H54 (cell line): ENCODE measurements at regions not wholly inside any gene's neighbourhood (a gene's known extent, or its start where the extent isn't known, plus 50 kb on each side); places are given as distances from the start of the nearest gene placed in this dataset.

Experiments used
- DNase-seq: peaks from one replicate; pipeline ENCODE4 v3.0.0; 2011; ENCODE audit warnings: low spot score, mixed read lengths; ENCODE audit not compliant: insufficient read length
- FAIRE-seq: peaks from 3 replicates; lab custom pipeline; 2011; peaks lifted over from hg19 to GRCh38; lab: Jason Lieb, UNC
- POLR2A ChIP-seq: IDR thresholded peaks from 2 replicates; pipeline ENCODE4 v1.6.1; 2011; ENCODE audit warnings: low read depth, mild to moderate bottlenecking, low read length

DNA sequence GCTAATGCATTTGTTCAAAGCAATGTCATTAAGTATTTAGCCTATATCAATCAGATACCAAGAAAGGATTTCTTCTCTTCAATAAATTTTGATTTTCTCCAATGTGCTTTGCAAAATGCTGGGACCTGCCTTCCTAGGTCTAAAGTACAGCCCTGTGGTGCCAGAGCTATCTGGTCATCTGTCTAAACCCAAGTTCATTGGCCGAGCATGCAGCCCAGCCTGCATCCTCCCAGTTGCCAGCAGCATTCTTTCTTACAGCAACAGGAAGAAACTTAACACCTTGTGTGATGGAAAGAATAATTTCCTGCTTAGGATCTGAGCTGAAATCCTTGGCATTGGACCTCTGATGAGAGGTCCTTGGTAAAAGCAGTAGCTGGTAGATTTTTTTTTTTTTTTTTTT, 310.0 kb downstream of the RBM26 start:
- DNase-seq, result no peak
- FAIRE-seq, result no peak
- no peak for TF ChIP-seq POLR2A

DNA sequence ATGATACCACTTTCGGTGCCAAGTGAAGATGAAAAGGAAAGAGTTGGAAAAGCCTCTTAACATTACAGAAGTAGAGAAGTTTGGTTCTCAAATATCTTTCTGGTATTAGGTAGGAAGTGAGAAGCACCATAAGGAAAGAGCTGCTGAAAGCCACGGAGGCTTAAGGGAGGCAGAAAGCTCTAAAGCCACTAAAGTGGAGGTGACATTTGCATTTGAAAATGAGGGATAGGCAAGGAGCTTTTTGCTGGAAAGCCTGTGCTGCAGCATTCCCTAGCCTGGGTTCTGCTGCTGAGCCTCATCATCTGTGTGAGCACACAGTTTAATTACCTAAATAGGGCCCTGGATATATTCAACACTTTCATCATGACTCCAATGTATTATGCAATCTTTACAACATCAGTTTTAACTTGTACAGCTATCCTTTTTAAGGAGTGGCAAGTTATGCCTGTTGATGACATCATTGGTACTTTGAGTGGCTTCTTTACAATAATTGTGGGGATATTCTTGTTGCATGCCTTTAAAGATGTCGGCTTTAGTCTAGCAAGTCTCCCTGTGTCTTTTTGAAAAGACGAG, 315.4 kb downstream of the RBM26 start:
- no peak for DNase-seq

DNA sequence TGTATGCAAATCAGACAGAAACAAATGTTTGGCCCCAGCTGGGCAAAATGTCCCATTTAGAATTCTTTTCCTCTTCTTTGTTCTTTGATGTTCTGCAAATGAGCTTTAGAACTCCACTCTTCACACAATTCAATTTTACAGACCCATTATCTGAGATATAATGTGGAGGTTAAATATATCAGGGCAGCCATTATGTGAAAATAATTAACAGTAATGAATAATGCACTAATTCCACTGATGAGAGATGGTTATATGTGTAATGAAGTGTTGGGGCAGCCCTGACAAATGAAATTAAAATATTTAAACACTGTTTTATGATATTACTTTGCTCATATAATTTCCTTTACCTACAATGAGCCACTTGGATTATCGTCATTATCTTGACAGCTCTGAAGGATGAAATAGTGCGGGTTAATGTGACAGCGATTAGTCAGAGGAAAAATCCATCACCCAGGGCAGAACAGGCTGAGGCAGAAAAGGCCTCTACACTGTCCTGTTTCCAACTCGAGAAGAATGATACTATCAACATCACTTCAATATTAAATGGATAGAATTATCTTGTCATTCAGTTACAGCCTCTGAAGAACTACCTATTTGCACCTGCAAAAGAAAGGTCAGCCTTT, 321.1 kb downstream of the RBM26 start:
- DNase-seq (no peak), FAIRE-seq (no peak)

More for the DNA sequence above, 315.4 kb downstream of the RBM26 start:
- no peak for FAIRE-seq
- no peak for TF ChIP-seq POLR2A

DNA sequence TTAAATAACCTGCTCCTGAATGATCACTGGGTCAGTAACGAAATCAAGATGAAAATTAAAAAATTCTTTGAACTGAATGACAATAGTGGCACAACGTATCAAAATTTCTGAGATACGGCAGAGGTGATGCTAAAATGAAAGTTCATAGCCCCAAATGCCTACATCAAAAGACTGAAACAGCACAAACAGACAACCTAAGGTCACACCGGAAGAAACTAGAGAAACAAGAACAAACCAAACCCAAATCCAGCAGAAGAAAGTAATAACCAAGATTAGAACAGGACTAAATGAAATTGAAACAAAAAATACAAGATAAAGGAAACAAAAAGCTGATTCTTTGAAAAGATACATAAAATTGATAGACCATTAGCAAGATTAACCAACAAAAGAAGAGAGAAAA, 324.1 kb downstream of the RBM26 start:
- no peak for TF ChIP-seq POLR2A
- no peak for DNase-seq
- FAIRE-seq, result no peak

More for the DNA sequence above, 321.1 kb downstream of the RBM26 start:
- TF ChIP-seq POLR2A, result no peak

- no peak for TF ChIP-seq POLR2A
- no peak for FAIRE-seq
- no peak for DNase-seq
Measured at GRCh38 chr13:79079351-79079839, 326.7 kb downstream of the RBM26 start.

DNA sequence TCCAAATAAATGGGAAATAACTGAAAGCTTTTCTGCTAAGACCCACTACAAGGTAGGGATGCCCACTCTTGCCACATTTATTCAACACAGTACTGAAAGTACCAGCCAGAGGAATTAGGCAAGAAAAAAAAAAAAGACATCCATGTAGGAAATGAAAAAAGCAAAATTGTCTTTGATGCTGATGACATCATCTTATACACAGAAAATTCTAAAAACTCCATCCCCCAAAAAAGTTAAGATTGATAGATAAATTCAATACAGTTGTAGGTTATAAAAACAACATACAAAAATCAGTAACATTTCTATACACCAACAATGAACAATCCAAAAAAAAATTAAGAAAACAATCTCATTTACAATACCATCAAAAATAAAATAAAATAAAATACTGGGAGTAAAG, 330.4 kb downstream of the RBM26 start:
- DNase-seq (no peak), FAIRE-seq (no peak)
- TF ChIP-seq POLR2A, result no peak

DNA sequence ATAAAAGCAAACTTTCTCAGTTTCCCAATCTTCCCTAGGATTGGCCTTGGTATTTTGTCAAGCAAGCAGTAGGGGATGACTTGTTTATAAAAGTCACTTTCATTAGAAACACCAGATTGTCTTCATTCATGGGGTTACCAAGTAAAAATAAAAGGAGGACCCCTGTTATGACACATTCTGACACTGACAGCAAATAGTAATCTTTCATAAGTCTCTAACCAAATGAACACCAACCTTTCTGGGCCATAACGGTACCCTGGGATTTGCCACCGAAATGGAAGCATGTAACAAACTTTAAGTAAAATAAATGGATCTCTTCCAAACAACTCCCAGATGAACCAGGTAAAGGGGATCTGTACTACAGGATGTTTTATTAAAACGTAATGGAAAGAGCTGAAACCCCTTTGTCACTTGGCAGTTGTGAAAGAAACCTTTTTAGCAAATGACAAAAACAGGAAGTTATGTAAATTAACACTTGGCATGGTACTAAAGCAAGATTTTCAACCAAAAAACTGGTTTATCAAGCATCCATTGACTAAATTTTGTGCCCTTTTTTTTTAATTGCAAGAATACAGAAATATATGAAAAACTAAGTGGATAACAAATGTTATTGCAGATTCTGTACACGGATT, 335.6 kb downstream of the RBM26 start:
- FAIRE-seq, result no peak
- TF ChIP-seq POLR2A, result no peak
- DNase-seq, result no peak

DNA sequence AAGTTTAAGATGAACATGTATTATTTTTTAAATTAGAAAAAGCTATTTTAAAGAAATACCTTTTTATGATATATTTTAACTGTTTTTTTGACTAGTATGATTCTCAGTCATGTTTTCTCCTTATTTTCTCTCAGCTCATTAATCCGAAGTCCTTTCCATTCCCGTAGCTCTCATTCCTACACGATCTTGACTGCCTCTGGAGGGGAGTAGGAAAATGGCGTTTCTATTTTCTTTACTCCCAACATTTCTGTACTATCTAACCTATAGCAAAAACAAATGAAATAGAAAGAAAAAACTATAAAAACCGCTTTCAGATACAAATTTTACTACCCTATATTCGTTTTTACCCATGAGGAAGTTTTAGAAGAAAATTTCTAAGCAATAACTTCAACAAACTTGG, 343.8 kb downstream of the RBM26 start:
- FAIRE-seq, result no peak
- no peak for DNase-seq
- no peak for TF ChIP-seq POLR2A

- FAIRE-seq (no peak), DNase-seq (no peak)
- TF ChIP-seq POLR2A, result no peak
Measured at GRCh38 chr13:79060216-79060615, 345.8 kb downstream of the RBM26 start.

GRCh38 chr13:79056706-79057105, 349.3 kb downstream of the RBM26 start:
- FAIRE-seq, result no peak
- no peak for DNase-seq
- no peak for TF ChIP-seq POLR2A

- FAIRE-seq (no peak), DNase-seq (no peak)
- no peak for TF ChIP-seq POLR2A
Measured at GRCh38 chr13:79051472-79051871, 354.6 kb downstream of the RBM26 start.

GRCh38 chr13:79044415-79044814, 361.6 kb downstream of the RBM26 start:
- DNase-seq (no peak), FAIRE-seq (no peak)

DNA sequence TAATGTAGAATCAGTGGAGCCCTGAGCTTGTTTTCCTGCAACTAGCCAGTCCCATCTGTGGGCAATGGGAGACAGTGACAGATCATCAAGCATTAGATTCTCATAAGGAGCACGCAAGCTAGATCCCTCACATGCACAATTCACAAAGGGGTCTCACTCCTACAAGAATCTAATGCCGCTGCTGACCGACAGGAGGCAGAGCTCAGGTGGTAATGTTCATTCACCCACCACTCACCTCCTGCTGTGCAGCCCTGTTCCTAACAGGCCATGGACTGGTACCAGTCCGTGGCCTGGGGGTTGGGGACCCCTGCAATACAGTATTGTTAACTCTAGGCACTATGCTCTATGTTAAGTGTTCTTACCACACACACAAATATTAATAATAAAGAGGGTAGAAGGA, 362.8 kb downstream of the RBM26 start:
- FAIRE-seq, result no peak
- DNase-seq, result no peak
- no peak for TF ChIP-seq POLR2A

More at GRCh38 chr13:79044415-79044814, 361.6 kb downstream of the RBM26 start:
- no peak for TF ChIP-seq POLR2A

GRCh38 chr13:79037197-79037596, 368.9 kb downstream of the RBM26 start:
- FAIRE-seq (no peak), DNase-seq (no peak)
- TF ChIP-seq POLR2A, result no peak
